Activated T-cell treated with anti-CD3 and anti-CD28 coated beads for 24 hours (primary cell): ENCODE measurements at regions not wholly inside any gene's neighbourhood (a gene's known extent, or its start where the extent isn't known, plus 50 kb on each side); places are given as distances from the start of the nearest gene placed in this dataset.

Experiments
- DNase-seq: peaks from one replicate; pipeline ENCODE4 v3.0.0-alpha.2; 2020; ENCODE audit warnings: low read depth

- no peak for DNase-seq
Measured at GRCh38 chr4:56286763-56287162, 100.5 kb downstream of the AASDH start.

DNA sequence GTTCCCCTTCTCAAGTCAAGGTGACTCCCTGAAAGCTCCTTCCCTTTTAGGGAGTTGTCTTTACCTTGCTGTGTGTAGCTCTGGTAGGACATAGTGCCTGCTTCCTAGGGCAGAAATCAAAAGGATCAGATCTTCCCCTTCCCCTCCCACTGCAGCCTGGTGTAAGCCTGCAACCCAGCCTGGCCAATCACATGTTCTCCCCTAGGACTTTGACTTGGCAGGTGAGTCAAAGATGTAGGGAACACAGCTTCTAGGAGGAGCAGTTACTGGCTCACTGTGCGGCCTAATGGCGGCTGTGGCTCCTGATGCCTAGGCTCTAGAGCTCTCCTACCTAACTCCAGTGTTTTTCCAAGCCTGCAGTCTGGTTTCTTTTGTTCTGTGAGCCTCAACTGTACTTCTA is 103.9 kb downstream of the AASDH start:
- DNase-seq = no peak

GRCh38 chr4:56282004-56282403 is 105.3 kb downstream of the AASDH start:
- no peak for DNase-seq

GRCh38 chr4:56276547-56276946 is 110.7 kb downstream of the AASDH start:
- DNase-seq = no peak

GRCh38 chr4:56273391-56273790 is 113.9 kb downstream of the AASDH start:
- no peak for DNase-seq

GRCh38 chr4:56272927-56273326 is 114.4 kb downstream of the AASDH start:
- DNase-seq = no peak

DNA sequence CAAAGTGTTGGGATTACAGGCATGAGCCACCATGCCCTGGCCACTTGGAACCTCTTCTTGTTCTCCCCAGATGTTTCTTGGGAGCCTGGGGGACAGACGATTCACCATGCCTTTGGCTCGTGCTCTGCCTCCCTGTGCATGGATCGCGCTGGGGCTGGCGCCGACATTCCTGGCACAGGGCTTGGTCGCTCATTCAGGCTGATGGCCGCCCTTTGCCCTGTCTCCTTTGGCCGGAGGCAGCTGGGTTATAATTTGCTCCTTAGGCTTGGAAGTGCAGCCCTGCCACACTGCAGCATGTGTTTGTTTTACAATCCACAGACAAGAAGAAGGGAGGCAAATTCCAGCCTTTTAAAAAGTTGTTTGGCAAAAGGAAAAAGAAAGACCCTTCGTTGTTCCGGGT is 115.3 kb downstream of the AASDH start:
- no peak for DNase-seq

GRCh38 chr4:56271131-56271530 is 116.2 kb downstream of the AASDH start:
- DNase-seq = no peak

- DNase-seq = no peak
Measured at GRCh38 chr4:56267558-56267957, 119.7 kb downstream of the AASDH start.

GRCh38 chr4:56264873-56265272 is 122.4 kb downstream of the AASDH start:
- no peak for DNase-seq

GRCh38 chr4:56261027-56261426 is 126.3 kb downstream of the AASDH start:
- peak; percentile 55 for DNase-seq

- no peak for DNase-seq
Measured at GRCh38 chr4:56260320-56260719, 127.0 kb downstream of the AASDH start.

DNA sequence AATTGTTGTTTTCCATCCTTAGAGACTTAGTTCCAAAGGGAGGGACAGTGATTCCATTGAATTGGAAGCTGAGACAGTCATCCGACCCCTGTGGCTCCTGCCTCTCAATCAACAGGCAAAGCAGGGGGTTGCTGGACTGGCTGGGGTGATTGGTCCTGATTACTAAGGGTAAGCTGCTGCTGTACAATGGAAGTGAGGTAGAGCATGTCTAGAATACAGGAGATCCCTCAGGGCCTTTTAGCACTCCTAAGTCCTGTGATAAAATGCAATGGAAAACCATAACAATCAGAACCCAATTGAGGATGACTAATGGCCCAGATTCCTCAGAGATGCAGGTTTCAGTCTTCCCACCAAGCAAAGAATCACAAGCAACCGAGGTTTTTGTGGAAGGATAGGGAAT is 127.6 kb downstream of the AASDH start:
- no peak for DNase-seq

DNA sequence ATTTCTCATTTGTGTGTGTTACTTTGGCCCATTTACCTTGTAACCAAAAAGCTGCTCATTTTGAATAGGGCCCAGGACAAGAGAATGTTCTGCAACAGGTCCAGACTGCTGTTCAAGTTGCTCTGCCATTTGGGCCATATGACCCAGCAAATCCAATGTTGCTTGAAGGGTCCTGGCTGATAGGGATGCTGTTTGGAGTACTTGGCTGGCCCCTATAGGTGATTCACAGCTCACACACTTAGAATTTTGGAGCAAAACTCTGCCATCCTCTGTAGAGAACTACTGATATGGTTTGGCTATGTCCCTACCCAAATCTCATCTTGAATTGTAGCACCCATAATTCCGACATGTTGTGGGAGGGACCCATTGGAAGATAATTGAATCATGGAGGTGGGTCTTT is 131.5 kb downstream of the AASDH start:
- DNase-seq = no peak

- no peak for DNase-seq
Measured at GRCh38 chr4:56253666-56254305, 133.5 kb downstream of the AASDH start.

GRCh38 chr4:56252561-56253152 is 134.6 kb downstream of the AASDH start:
- DNase-seq = no peak

- DNase-seq = no peak
Measured at GRCh38 chr4:56251556-56251955, 135.7 kb downstream of the AASDH start.

GRCh38 chr4:56250776-56251175 is 136.5 kb downstream of the AASDH start:
- DNase-seq = no peak

DNA sequence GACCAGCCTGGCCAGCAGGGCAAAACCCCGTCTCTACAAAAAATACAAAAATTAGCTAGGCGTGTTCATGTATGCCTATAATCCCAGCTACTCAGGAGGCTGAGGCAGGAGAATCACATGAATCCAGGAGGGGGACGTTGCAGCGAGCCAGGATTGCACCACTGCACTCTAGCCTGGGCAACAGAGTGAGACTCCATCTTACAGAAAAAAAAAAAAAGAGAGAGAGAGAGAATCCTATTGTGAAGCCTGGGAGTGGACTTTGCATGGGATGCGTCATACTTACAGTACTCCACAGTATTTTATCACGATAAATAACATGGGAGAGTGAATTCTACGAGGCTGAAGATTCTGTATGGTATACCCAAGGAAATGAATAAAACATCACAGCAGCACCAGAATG is 139.6 kb downstream of the AASDH start:
- DNase-seq = no peak

- DNase-seq = no peak
Measured at GRCh38 chr4:56246233-56246610, 141.1 kb downstream of the AASDH start.

DNA sequence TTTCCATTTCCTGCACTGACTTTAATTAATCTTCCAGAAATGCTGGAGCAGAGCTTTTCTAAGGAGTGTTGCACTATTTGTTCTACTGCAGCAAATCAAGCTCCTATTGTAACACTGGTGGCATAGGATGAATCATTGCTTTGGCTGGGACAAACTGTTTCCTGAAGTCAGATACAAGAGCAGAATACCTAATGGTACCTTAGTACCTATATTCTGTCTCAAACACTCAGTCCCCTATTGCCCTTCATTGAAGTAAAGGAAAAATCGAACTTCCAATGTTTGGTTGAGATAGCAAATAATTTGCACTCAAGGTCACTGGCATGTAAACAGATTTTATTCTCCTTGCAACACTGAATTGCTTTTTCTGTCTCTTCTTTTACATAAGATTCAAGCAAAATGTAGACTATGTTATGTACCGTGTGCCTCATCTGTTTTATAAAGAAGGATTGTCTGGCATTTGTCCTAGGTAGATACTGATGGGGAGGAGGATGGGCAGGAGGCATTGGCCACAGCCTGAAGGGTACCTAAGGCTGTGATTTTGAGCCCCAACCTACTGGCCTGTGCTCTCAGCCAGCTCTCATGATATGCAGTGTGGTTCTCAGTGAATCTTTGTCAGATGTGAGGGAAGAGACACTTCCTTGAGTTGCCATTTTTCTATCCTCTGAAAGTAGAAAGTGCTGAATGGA is 141.6 kb downstream of the AASDH start:
- no peak for DNase-seq

GRCh38 chr4:56244681-56245080 is 142.6 kb downstream of the AASDH start:
- DNase-seq = no peak

DNA sequence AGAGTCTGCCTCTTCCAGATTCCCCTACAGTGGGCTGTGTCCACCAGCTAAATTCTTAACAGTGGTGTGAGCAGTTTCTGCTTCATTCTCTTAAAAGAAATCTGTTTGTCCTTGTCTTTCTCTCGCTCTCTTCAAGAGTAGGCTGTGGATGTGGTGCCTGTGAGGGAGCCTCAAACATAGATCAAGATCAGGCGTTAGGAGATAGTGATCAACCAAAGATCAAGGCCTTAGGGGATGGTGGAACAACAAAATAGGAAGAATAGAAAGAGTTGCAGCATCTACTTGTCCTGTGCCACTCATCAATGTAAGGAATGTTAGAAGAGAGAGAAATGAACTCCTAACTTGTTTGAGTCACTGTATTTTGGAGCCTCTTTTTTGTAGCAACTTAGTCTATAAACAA is 144.2 kb downstream of the AASDH start:
- DNase-seq = no peak

GRCh38 chr4:56241500-56241899 is 145.8 kb downstream of the AASDH start:
- no peak for DNase-seq
